Activated CD4-positive, CD25-positive, alpha-beta regulatory T cell treated with anti-CD3 and anti-CD28 coated beads, Interleukin-2, amount 50 U/mL, for 24 hours (primary cell): ENCODE measurements at regions not wholly inside any gene's neighbourhood (a gene's known extent, or its start where the extent isn't known, plus 50 kb on each side); places are given as distances from the start of the nearest gene placed in this dataset.
"Not testable (repeated sequence)": the region's sequence is repeated elsewhere in the genome, so short reads cannot be mapped to it uniquely, and the experiment has no call there.

ENCODE experiments used
- ATAC-seq, 2 donors: fragments of 150-1000 bp; cut with Tn5 transposase; one replicate each; pipeline ENCODE4 v1.10.0; 2021; ENCODE audit warnings: mild to moderate bottlenecking in 1 of 2, moderate library complexity in 1 of 2

GRCh38 chr15:53209396-53210042 is 419.4 kb upstream of the ONECUT1 start:
- ATAC-seq, result no peak

GRCh38 chr15:53208751-53209150 is 418.6 kb upstream of the ONECUT1 start:
- ATAC-seq, result no peak

DNA sequence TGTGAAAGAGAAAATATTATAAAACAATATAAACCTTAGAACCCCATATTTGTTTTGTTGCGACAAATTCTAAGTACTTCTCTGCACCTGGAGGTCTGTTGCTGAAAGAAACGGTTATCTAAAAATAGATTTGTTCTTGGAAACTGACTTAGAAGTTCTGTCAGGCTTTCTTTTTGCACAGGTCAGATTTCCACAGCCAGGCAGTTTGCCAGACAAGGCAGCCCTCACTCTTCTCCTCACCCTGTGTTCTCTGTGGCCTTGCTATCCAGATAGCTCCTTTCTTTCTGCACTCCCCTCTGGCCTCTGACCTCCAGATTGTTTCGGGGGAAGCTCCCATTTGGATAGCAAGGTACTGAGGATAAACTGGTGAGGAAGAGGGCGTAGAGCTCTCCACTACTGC is 413.3 kb upstream of the ONECUT1 start:
- no peak for ATAC-seq

DNA sequence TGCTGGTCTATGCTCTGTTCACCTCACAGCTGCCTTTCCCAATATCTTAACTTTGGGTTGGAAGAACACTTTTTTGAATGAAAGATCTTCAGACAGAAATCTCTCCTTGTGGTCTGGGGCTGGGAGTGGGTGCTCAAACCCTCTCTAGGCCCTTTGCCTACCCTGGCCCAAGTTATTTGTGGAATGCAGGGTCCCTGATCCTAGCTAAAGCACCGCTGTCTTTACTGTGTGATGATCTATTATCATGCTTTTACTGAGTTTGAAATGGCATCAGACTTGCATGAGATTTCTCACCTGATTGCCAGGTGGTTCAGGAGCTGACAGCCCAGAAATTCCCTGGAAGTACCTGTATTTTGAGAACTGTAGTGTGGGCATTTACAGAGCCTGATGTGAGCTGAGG is 412.7 kb upstream of the ONECUT1 start:
- no peak for ATAC-seq

DNA sequence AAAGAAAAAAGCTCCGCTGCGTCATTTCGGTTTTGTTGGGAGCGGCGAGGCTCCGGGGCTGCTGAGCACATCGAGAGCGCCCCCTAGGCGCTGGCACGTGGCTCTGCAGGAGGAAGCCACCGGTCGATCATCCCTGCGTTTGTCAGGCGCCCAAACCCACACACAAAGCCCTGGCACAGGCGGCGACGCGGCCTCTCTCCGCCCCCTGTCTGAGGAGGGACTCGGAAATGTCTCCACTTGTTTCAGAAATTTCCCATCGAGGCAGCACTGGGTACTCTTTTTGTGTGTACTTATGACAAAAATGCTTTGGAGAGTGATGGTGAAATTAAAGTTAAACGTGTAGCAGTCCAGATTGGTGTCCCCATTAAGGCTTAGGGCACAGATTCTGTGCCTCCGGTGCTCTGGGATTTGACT is 407.3 kb upstream of the ONECUT1 start:
- ATAC-seq, result peak in 1 of 2 donors; percentile 38

DNA sequence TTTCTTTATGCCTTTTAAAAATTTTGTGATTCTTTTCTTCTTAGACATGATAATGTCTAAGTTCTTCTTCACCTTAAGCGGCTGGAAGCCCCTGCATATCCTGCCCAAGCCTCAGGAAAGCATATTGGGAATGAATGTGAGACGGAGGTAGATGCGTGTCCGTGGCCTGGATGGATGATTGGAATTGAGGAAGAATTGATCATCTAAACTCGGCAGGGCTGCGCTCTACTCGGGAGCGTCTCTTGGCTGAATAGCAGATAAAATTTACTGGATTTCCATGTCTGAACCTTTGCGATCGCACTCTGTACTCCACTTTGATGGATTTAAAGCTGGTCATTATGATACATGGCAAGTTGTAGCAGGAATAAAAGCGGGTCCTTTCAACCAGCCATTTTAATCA is 406.7 kb upstream of the ONECUT1 start:
- ATAC-seq, result no peak

DNA sequence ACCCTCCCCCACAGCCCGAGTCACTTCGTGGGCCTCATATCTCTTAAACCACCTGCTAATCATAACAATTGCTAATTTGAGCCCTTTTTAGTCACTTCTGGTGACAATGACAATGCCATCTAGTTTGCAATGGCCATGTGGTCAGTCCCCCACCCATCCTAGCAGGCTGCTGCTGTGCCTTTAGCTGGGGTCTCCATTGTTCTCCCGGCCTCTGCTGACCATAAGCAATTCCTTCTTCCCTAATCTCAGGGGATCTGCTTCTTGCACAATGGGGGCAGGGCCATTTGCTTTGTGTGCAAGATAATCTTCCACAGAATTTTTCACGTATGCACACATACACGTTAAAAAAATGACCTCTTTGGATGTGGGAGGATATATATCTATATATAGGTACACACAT is 406.1 kb upstream of the ONECUT1 start:
- ATAC-seq, result no peak

DNA sequence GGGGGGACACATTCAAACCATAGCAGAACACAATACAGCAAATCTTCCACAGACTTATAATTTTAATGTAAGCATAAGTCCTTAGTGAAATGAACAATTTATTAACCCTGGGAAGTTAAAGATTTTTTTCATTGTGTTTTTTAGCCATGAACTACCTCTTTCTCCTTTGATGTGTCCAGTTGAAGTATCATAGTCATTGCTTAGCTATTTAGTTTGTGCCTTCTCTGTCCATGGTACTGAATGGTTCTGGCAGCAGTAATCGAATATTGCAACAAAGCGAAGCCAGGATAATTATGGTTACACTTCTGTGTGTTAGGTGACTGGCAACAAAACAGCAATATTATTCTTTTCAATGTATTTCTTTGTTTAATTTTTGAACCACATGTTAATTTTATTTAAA is 403.0 kb upstream of the ONECUT1 start:
- no peak for ATAC-seq

- ATAC-seq, result no peak
Measured at GRCh38 chr15:53189860-53190259, 399.7 kb upstream of the ONECUT1 start.

- not testable (repeated sequence) for ATAC-seq
Measured at GRCh38 chr15:53183449-53183848, 393.3 kb upstream of the ONECUT1 start.

DNA sequence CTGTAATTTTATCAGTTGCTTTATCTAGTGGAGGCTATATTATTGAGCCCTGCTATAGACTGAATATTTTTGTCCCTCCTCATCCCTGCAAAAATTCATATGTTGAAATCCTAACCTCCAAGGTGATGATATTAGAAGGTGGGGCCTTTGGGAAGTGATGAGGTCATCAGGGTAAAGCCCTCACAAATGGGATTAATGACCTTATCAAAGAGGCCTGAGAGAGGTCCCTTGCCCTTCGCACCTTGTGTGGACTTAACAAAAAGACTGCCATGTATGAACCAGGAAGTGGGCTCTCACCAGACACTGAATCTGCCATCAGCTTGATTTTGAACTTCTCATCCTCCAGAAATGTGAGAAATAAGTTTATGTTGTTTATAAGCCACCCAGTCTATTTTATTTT is 381.4 kb upstream of the ONECUT1 start:
- no peak for ATAC-seq

GRCh38 chr15:53166684-53167201 is 376.6 kb upstream of the ONECUT1 start:
- no peak for ATAC-seq

DNA sequence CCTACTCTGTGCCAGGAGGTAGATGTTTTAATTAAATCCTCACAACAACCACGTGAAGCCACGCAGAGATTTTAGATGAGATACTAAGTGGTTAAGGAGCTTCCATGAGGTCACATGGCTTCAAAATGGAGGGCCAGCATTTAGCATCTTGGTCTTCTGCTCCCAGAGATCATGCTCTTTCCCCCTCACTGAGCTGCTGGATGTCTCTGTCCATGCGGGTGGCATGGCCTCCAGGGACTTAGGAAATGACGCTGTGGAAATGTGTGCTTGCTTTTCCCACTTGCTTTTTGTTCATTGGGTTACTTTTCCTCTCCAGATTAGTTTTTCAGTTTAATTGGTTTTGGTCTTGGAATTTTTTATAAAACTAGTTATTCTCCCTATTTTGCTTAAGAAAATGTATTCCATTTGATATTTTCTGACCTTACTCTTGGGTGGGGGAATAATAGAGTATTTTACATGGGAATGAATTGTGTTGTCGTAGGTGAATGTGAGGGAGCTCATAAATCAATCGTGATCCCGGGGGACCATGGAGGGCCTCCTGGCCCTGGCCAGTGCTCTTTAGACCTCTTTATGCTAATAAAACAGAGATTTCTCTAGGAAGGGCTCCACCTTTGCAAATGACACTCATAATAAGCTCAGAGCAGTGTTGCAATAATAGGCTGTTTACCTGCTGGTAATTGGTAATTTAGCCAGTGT is 376.0 kb upstream of the ONECUT1 start:
- ATAC-seq, result no peak

DNA sequence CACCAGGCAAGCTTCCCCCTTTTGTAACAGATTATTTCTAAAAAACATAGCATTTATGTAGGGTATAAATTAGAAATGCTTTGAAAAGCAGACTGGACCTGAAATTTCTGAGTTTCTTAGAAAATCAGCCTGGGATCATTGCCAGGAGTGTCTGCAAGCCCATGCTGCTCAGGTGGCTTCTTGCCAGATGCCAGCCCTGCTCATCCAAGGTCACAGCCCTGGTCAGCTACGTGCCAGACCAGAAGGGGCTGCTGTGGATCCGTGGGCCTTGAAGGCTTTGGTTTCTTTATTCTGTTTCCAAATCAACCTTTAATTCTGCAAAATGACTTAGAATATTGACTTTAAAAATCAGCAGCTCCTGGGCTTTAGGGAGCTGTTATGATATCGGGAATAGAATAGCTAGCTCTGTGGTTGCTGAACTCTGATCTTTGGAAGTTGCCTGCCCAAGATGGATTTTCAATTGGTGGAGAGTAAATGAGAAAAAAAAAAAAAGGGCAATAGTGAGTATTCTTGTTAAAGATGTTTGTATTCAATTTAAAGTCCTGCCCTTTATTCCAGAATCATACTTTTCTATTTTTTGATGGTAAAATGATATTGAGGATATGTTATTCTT is 370.1 kb upstream of the ONECUT1 start:
- no peak for ATAC-seq

DNA sequence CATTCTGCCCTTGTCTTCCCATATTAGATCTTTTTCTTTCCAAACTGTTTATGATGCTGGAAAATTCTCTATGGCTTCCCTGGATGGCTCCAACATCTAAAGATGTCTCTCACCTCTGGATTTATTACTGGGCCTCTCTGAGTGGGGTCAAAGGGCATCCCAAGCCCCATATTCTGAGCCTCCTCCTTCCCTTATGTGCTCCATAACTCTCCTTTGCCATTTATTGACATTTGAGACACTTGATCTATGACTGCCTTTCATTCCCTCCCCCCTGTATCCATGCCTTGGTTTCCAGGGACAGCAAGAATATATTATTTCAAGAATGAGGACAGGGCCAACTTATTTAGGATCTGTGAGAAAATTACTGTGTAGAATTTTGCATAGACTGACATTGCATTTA is 369.3 kb upstream of the ONECUT1 start:
- no peak for ATAC-seq

DNA sequence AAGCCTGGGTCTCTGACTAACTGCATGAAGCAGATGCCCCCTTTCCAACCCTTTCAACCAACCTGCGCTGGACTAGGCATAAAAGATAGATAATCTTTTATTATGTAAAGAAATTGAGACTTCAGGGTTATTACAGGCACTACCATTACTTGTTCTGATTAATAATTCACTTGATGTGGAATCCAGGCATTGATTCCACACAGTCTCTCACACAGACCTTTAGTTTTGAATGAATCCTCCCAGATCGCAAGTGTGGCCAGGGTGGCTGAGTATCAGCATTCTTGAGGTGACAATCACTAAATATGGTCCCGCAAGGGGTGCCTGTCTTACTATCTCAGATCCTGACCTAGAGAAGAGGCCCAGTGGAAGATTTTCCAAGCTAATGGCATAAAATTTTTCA is 368.9 kb upstream of the ONECUT1 start:
- no peak for ATAC-seq

- no peak for ATAC-seq
Measured at GRCh38 chr15:53133255-53133850, 343.2 kb upstream of the ONECUT1 start.

DNA sequence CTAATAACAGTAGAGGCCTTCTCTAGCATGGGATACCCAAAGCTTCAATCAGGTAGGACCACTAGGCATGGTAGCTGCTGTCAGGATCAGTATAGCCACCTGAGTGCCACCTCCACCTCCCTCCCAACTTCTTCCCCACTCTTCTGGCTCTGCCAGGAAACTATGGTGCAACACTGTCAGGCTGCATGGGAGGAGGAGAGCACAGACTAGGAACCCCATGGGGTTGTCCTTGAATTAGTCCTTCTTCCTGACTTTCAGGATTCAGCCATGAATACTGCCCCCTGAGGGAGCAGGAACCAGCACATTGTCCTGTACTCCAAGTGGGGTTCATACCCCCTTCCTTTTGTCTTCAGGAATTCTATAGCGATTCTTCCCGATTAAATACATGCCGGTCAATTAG is 340.8 kb upstream of the ONECUT1 start:
- ATAC-seq, result no peak

GRCh38 chr15:53129121-53129904 is 339.2 kb upstream of the ONECUT1 start:
- no peak for ATAC-seq

DNA sequence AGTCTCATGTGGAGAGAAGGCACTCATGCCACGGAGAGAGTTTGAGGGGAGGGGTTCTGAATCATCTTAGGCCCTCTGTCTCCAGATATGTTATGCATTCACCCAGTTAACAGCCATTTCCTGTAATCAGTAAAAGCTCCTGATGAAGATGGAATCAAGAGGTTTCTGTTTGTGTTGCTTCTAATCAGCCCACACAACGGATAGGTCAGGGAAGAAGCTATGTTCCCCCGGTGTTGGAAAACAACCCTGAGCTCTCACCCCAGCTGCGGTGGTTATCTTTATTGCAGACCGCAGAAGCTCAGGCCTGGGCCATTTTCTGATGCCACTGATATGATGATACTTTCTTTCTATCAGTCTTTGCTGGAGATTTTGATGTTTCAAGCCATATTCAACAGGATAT is 338.5 kb upstream of the ONECUT1 start:
- no peak for ATAC-seq

DNA sequence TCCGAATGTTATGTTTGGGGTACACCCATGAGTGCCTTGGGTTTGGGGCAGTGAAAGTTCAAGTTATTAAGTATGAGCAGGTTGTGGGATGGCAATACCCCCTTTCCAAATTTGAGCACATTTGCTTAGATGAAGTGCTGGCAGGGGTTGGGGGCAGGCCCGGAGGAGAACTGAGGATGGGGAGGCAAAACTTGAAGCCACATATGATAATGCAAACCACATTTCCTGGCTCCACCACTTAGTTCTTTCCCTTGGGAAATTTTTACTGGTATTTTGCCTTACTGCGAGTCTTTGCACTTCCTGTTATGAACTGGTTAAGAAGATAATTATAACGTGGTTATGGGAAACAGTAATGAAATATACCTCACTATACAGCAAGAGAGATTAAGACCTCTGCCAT is 336.0 kb upstream of the ONECUT1 start:
- no peak for ATAC-seq

DNA sequence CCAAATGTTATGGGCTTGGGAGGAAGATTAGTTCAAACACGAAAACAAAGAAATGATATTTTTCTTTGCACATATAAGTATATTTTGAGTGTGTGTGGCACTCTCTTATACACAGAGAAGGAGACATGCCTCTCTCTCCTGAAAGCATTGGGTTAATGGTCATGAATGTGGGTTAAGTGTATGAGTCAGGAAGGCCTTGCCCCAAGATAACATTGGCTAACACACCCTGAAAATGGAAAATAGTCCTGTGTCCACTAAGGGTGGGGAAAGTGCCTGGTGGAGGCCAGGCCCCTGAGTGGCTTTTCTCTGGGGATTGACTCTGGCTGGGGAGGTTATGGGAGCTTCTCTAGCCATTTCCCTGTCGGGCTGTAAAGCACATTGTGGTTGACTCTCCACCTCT is 332.7 kb upstream of the ONECUT1 start:
- ATAC-seq, result no peak

DNA sequence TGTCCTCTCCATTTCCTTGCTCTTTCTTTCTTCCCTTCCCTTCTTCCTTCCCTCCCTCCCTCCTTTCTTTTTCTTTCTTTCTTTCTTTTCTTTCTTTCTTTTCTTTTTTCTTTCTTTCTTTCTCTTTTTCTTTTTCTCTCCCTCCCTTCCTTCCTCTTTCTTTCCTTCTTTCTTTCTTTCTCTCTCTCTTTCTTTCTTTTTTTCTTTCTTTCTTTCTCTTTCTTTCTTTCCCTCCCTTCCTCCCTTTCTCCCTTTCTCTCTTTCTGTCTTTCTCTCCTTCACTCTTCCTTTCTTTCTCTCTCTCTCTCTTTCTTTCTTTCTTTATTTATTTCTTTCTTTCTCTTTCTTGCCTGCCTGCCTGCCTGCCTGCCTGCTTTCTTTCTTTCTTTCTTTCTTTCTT is 326.8 kb upstream of the ONECUT1 start:
- ATAC-seq, result not testable (repeated sequence)
